ENCODE measurements at regions not wholly inside any gene's neighbourhood (a gene's known extent, or its start where the extent isn't known, plus 50 kb on each side); places are given as distances from the start of the nearest gene placed in this dataset.
A peak's percentile ranks its signal among the peaks of the same experiment; 100 is the strongest.

GRCh38 chr7:24017519-24017918, 266.5 kb upstream of the NPY start:
- intact Hi-C loops (cut with DNase I): no loop called here
- Histone ChIP-seq H3K36me3 (no peaks in the 10 kb centered on the region), H3K27me3 (no peaks in the 10 kb centered on the region), H3K4me1 (no peaks in the 10 kb centered on the region), H3K9me3 (no peaks in the 10 kb centered on the region), H3K4me3 (replicated peaks in 1 of 3) (no peak overlapping the region), H3K27ac (no peak overlapping the region)
- TF ChIP-seq CTCF (IDR thresholded peaks at IDR 0.05) (no peak), POLR2A (IDR thresholded peaks at IDR 0.05) (no peak)
- 97 to 100% methylated on average over 1 of the region's 1 CpG for WGBS, 2 donors
- DNase-seq: no peak

- H3K9me3 ChIP-seq: no peaks in the 10 kb centered on the region
- H3K4me1 ChIP-seq: no peaks in the 10 kb centered on the region
- DNase-seq: no peak
- TF ChIP-seq CTCF (IDR thresholded peaks at IDR 0.05) (no peak), POLR2A (IDR thresholded peaks at IDR 0.05) (no peak)
- intact Hi-C loops (cut with DNase I): no loop called here
- H3K4me3 ChIP-seq (replicated peaks in 1 of 3): no peak overlapping the region
- no peaks in the 10 kb centered on the region for H3K36me3 ChIP-seq
- WGBS, 2 donors: 79 to 83% methylated on average over 2 of the region's 2 CpGs
- H3K27me3 ChIP-seq: no peaks in the 10 kb centered on the region
- H3K27ac ChIP-seq: no peak overlapping the region
Measured at GRCh38 chr7:24018331-24018730, 265.7 kb upstream of the NPY start.

GRCh38 chr7:24019841-24020240, 264.1 kb upstream of the NPY start:
- no peaks in the 10 kb centered on the region for H3K27me3 ChIP-seq
- intact Hi-C loops (cut with DNase I): no loop called here

GRCh38 chr7:24024276-24025068, 259.5 kb upstream of the NPY start:
- no peak for TF ChIP-seq POLR2A (IDR thresholded peaks at IDR 0.05)
- no peak for TF ChIP-seq CTCF (IDR thresholded peaks at IDR 0.05)
- intact Hi-C loops (cut with DNase I): no loop called here
- Histone ChIP-seq H3K4me1 (no peaks in the 10 kb centered on the region), H3K4me3 (replicated peaks in 1 of 3) (no peak overlapping the region), H3K9me3 (no peaks in the 10 kb centered on the region), H3K27me3 (no peaks in the 10 kb centered on the region), H3K27ac (no peak overlapping the region), H3K36me3 (no peaks in the 10 kb centered on the region)
- peak in 1 of 2 donors; percentile 24 for DNase-seq
- 24 to 49% methylated on average over 6 of the region's 6 CpGs for WGBS, 2 donors

More at GRCh38 chr7:24019841-24020240, 264.1 kb upstream of the NPY start:
- 69 to 74% methylated on average over 5 of the region's 5 CpGs for WGBS, 2 donors
- no peak overlapping the region for H3K4me3 ChIP-seq (replicated peaks in 1 of 3)
- H3K4me1 ChIP-seq: no peaks in the 10 kb centered on the region
- TF ChIP-seq CTCF (IDR thresholded peaks at IDR 0.05) (no peak), POLR2A (IDR thresholded peaks at IDR 0.05) (no peak)
- no peaks in the 10 kb centered on the region for H3K9me3 ChIP-seq
- DNase-seq: no peak
- no peak overlapping the region for H3K27ac ChIP-seq
- H3K36me3 ChIP-seq: no peaks in the 10 kb centered on the region

GRCh38 chr7:24025094-24025493, 258.9 kb upstream of the NPY start:
- TF ChIP-seq CTCF (IDR thresholded peaks at IDR 0.05): no peak
- no peak for TF ChIP-seq POLR2A (IDR thresholded peaks at IDR 0.05)
- Histone ChIP-seq H3K4me3 (replicated peaks in 1 of 3) (no peak overlapping the region), H3K4me1 (no peaks in the 10 kb centered on the region), H3K27me3 (no peaks in the 10 kb centered on the region), H3K9me3 (no peaks in the 10 kb centered on the region), H3K27ac (no peak overlapping the region), H3K36me3 (no peaks in the 10 kb centered on the region)
- WGBS, 2 donors: 38 to 61% methylated on average over 2 of the region's 2 CpGs
- no peak for DNase-seq
- intact Hi-C loops (cut with DNase I): no loop called here
